ENCODE measurements at regions not wholly inside any gene's neighbourhood (a gene's known extent, or its start where the extent isn't known, plus 50 kb on each side); places are given as distances from the start of the nearest gene placed in this dataset.
"Not testable (repeated sequence)": the region's sequence is repeated elsewhere in the genome, so short reads cannot be mapped to it uniquely, and the experiment has no call there.

DNA sequence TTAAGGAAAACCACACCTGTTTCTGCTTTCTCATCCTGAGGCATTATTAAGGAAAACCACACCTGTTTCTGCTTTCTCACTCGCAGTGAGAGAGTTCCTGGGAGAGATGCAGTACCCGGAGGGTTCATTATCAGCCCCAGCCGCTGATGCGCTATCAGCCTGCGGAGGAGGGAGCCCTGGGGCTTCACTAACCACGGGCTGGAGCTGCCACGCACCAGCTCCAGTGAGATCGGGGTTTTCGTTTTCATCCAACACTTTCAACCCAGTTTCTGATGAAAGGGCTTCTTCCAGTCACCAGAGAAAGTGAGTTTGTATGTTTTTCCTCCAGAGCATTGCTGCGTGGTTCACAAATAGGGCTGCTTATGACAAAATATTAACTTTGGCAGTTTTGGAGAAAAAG, 93.2 kb upstream of the PRKX start:
- no peak overlapping the region for H3K4me3 ChIP-seq (ENCODE audit: low read length, poor library complexity, severe bottlenecking)
- no peaks in the 10 kb centered on the region for H3K79me2 ChIP-seq (ENCODE audit: insufficient read depth, low read length)

GRCh38 chrX:3803713-3804112, 90.3 kb upstream of the PRKX start:
- Histone ChIP-seq H3K36me3 (ENCODE audit: insufficient read depth, low read length) (no peaks in the 10 kb centered on the region), H3K9me2 (replicated peaks; ENCODE audit: low read depth, low read length) (no peaks in the 10 kb centered on the region), H3K9ac (ENCODE audit: low read depth, low read length, poor library complexity, severe bottlenecking) (no peak overlapping the region), H4K20me1 (ENCODE audit: insufficient read depth, low read length, poor library complexity, severe bottlenecking) (no peaks in the 10 kb centered on the region), H3K4me2 (ENCODE audit: low read depth, low read length, poor library complexity, severe bottlenecking) (no peak overlapping the region), H3K4me3 (ENCODE audit: low read length, poor library complexity, severe bottlenecking) (no peak overlapping the region), H3K27me3 (ENCODE audit: insufficient read depth, low read length, poor library complexity, severe bottlenecking) (no peaks in the 10 kb centered on the region), H3F3A (ENCODE audit: low read depth) (no peaks in the 10 kb centered on the region), H3K4me1 (ENCODE audit: insufficient read depth, low read length, poor library complexity, severe bottlenecking) (no peaks in the 10 kb centered on the region), H2AFZ (ENCODE audit: low read length) (no peak overlapping the region), H3K9me3 (ENCODE audit: insufficient read depth, low read depth, low read length) (no peaks in the 10 kb centered on the region), H3K79me2 (ENCODE audit: insufficient read depth, low read length) (no peaks in the 10 kb centered on the region)
- TF ChIP-seq, protein P1, sequence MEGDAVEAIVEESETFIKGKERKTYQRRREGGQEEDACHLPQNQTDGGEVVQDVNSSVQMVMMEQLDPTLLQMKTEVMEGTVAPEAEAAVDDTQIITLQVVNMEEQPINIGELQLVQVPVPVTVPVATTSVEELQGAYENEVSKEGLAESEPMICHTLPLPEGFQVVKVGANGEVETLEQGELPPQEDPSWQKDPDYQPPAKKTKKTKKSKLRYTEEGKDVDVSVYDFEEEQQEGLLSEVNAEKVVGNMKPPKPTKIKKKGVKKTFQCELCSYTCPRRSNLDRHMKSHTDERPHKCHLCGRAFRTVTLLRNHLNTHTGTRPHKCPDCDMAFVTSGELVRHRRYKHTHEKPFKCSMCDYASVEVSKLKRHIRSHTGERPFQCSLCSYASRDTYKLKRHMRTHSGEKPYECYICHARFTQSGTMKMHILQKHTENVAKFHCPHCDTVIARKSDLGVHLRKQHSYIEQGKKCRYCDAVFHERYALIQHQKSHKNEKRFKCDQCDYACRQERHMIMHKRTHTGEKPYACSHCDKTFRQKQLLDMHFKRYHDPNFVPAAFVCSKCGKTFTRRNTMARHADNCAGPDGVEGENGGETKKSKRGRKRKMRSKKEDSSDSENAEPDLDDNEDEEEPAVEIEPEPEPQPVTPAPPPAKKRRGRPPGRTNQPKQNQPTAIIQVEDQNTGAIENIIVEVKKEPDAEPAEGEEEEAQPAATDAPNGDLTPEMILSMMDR (conservative IDR thresholded peaks at IDR 0.05; ENCODE audit: low read length), result no peak
- no peak for TF ChIP-seq EZH2phosphoT487 (IDR thresholded peaks at IDR 0.05; ENCODE audit: borderline replicate concordance)

More for the DNA sequence above, 93.2 kb upstream of the PRKX start:
- Histone ChIP-seq H3F3A (ENCODE audit: low read depth) (no peaks in the 10 kb centered on the region), H3K9me3 (ENCODE audit: insufficient read depth, low read depth, low read length) (no peaks in the 10 kb centered on the region), H3K27me3 (ENCODE audit: insufficient read depth, low read length, poor library complexity, severe bottlenecking) (no peaks in the 10 kb centered on the region), H3K9me2 (replicated peaks; ENCODE audit: low read depth, low read length) (no peaks in the 10 kb centered on the region), H4K20me1 (ENCODE audit: insufficient read depth, low read length, poor library complexity, severe bottlenecking) (no peaks in the 10 kb centered on the region), H3K4me1 (ENCODE audit: insufficient read depth, low read length, poor library complexity, severe bottlenecking) (peaks cover under 1% of the 10 kb centered on the region), H3K36me3 (ENCODE audit: insufficient read depth, low read length) (no peaks in the 10 kb centered on the region), H3K4me2 (ENCODE audit: low read depth, low read length, poor library complexity, severe bottlenecking) (no peak overlapping the region), H3K9ac (ENCODE audit: low read depth, low read length, poor library complexity, severe bottlenecking) (no peak overlapping the region), H2AFZ (ENCODE audit: low read length) (no peak overlapping the region)
- no peak for TF ChIP-seq EZH2phosphoT487 (IDR thresholded peaks at IDR 0.05; ENCODE audit: borderline replicate concordance)
- TF ChIP-seq, protein P1 (conservative IDR thresholded peaks at IDR 0.05; ENCODE audit: low read length), result no peak

GRCh38 chrX:3803305-3803704, 89.9 kb upstream of the PRKX start:
- Histone ChIP-seq H3K4me1 (ENCODE audit: insufficient read depth, low read length, poor library complexity, severe bottlenecking) (no peaks in the 10 kb centered on the region), H3K79me2 (ENCODE audit: insufficient read depth, low read length) (no peaks in the 10 kb centered on the region), H3K9me2 (replicated peaks; ENCODE audit: low read depth, low read length) (no peaks in the 10 kb centered on the region), H3K4me3 (ENCODE audit: low read length, poor library complexity, severe bottlenecking) (no peak overlapping the region), H4K20me1 (ENCODE audit: insufficient read depth, low read length, poor library complexity, severe bottlenecking) (no peaks in the 10 kb centered on the region), H3K4me2 (ENCODE audit: low read depth, low read length, poor library complexity, severe bottlenecking) (no peak overlapping the region), H3K9me3 (ENCODE audit: insufficient read depth, low read depth, low read length) (no peaks in the 10 kb centered on the region), H2AFZ (ENCODE audit: low read length) (no peak overlapping the region), H3K9ac (ENCODE audit: low read depth, low read length, poor library complexity, severe bottlenecking) (no peak overlapping the region), H3K27me3 (ENCODE audit: insufficient read depth, low read length, poor library complexity, severe bottlenecking) (no peaks in the 10 kb centered on the region), H3K36me3 (ENCODE audit: insufficient read depth, low read length) (no peaks in the 10 kb centered on the region), H3F3A (ENCODE audit: low read depth) (no peaks in the 10 kb centered on the region)
- TF ChIP-seq EZH2phosphoT487 (IDR thresholded peaks at IDR 0.05; ENCODE audit: borderline replicate concordance), result no peak
- TF ChIP-seq, protein P1 (conservative IDR thresholded peaks at IDR 0.05; ENCODE audit: low read length), result no peak

DNA sequence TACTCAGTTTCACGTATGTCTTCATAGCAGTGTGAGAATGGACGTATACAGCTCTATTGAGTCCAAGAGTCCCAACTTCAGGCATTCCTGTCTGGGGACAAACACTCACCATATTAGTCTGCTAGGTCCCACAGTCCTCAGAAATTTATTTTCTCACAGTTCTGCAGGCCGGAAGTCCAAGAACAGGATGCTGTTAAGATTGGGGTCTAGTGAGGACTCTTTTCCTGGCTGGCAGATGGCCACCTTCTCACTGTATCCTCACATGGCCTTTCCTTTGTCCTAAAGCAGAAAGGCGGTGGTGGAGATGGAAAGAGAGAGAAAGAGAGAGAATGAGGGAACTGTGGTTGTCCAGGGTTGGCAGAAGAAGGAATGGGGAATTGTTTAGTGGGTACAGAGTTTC, 82.0 kb upstream of the PRKX start:
- not testable (repeated sequence) for H3K4me1 ChIP-seq (ENCODE audit: insufficient read depth, low read length, poor library complexity, severe bottlenecking); H3K79me2 ChIP-seq (ENCODE audit: insufficient read depth, low read length); H3K4me3 ChIP-seq (ENCODE audit: low read length, poor library complexity, severe bottlenecking); H2AFZ ChIP-seq (ENCODE audit: low read length); H3K4me2 ChIP-seq (ENCODE audit: low read depth, low read length, poor library complexity, severe bottlenecking); H3F3A ChIP-seq (ENCODE audit: low read depth); H4K20me1 ChIP-seq (ENCODE audit: insufficient read depth, low read length, poor library complexity, severe bottlenecking); H3K36me3 ChIP-seq (ENCODE audit: insufficient read depth, low read length); H3K9me3 ChIP-seq (ENCODE audit: insufficient read depth, low read depth, low read length); H3K27me3 ChIP-seq (ENCODE audit: insufficient read depth, low read length, poor library complexity, severe bottlenecking); H3K9ac ChIP-seq (ENCODE audit: low read depth, low read length, poor library complexity, severe bottlenecking); H3K9me2 ChIP-seq (replicated peaks; ENCODE audit: low read depth, low read length)

All from Loucy (cell line).